ENCODE measurements at regions not wholly inside any gene's neighbourhood (a gene's known extent, or its start where the extent isn't known, plus 50 kb on each side); places are given as distances from the start of the nearest gene placed in this dataset.
"Not testable (repeated sequence)": the region's sequence is repeated elsewhere in the genome, so short reads cannot be mapped to it uniquely, and the experiment has no call there.

DNA sequence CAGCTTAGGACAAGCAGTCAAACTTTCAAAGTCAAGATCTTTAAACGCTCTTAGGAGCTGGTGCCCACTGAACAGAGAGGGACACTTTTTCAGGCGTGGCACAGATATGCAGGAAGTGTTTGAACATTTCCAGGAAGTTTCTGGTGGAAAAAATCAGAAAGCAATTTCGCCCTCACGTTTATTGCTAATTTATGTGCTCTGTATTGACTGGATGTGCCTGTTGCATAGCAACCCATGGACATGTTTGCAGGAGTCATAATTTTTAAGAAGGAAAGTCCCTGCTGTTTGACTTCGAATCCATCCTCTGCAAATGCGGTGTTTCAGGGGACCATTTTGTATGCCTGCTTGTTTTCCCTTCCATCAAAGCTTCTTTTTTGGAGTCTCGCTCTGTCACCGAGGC is 239.9 kb upstream of the IRF2BP2 start:
- TF ChIP-seq, protein P1, sequence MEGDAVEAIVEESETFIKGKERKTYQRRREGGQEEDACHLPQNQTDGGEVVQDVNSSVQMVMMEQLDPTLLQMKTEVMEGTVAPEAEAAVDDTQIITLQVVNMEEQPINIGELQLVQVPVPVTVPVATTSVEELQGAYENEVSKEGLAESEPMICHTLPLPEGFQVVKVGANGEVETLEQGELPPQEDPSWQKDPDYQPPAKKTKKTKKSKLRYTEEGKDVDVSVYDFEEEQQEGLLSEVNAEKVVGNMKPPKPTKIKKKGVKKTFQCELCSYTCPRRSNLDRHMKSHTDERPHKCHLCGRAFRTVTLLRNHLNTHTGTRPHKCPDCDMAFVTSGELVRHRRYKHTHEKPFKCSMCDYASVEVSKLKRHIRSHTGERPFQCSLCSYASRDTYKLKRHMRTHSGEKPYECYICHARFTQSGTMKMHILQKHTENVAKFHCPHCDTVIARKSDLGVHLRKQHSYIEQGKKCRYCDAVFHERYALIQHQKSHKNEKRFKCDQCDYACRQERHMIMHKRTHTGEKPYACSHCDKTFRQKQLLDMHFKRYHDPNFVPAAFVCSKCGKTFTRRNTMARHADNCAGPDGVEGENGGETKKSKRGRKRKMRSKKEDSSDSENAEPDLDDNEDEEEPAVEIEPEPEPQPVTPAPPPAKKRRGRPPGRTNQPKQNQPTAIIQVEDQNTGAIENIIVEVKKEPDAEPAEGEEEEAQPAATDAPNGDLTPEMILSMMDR (IDR thresholded peaks at IDR 0.05; ENCODE audit: unreplicated experiment): no peak
- H3K36me3 Mint-ChIP-seq (ENCODE audit: low read depth, unreplicated experiment): no peaks in the 10 kb centered on the region
- no peak for DNase-seq (ENCODE audit: low spot score)
- peaks cover 2% of the 10 kb centered on the region for H3K27me3 Mint-ChIP-seq (ENCODE audit: unreplicated experiment)
- peaks cover 63% of the 10 kb centered on the region for H3K4me1 Mint-ChIP-seq (ENCODE audit: unreplicated experiment)
- H3K9me3 Mint-ChIP-seq (ENCODE audit: unreplicated experiment): no peaks in the 10 kb centered on the region
- H3K4me3 Mint-ChIP-seq (ENCODE audit: unreplicated experiment): no peak overlapping the region
- no peak overlapping the region for H3K27ac Mint-ChIP-seq (ENCODE audit: unreplicated experiment)

DNA sequence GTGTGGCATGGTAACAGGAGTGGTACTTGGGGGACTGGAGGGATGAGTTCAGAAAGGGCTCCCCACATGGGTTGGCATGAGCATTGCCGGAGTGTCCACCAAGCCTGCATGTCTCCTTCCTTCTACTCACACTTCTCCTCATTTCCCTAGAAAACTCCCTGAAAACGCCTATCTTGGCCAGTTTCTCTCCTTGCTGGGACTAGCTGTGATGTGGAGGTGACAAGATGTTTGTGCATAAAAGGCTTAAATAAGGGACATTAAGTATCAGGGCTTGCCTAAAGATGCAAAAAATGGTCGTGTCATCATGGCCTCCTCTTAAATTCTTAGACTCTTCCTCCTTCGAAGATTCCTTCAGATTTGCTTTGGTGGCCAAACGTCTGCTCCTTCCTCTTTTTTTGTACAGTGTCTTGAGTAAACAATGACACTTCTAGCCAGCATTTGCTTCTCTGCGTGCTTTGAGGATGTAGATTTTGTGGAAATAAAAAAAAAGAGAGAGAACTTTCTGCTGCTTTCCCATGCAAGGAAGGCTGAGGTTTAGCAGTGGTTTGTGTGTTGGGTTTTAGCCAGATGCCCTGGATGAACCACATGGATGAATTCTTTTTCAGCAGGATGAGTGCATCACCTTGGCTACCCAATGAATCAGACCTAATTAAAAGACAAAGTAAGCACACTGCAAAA is 239.1 kb upstream of the IRF2BP2 start:
- DNase-seq (ENCODE audit: low spot score): no peak
- H3K4me3 Mint-ChIP-seq (ENCODE audit: unreplicated experiment): no peak overlapping the region
- H3K4me1 Mint-ChIP-seq (ENCODE audit: unreplicated experiment): peaks cover 70% of the 10 kb centered on the region
- TF ChIP-seq, protein P1 (IDR thresholded peaks at IDR 0.05; ENCODE audit: unreplicated experiment): no peak
- H3K27ac Mint-ChIP-seq (ENCODE audit: unreplicated experiment): no peak overlapping the region
- H3K36me3 Mint-ChIP-seq (ENCODE audit: low read depth, unreplicated experiment): no peaks in the 10 kb centered on the region
- H3K27me3 Mint-ChIP-seq (ENCODE audit: unreplicated experiment): peaks cover 2% of the 10 kb centered on the region
- H3K9me3 Mint-ChIP-seq (ENCODE audit: unreplicated experiment): no peaks in the 10 kb centered on the region

DNA sequence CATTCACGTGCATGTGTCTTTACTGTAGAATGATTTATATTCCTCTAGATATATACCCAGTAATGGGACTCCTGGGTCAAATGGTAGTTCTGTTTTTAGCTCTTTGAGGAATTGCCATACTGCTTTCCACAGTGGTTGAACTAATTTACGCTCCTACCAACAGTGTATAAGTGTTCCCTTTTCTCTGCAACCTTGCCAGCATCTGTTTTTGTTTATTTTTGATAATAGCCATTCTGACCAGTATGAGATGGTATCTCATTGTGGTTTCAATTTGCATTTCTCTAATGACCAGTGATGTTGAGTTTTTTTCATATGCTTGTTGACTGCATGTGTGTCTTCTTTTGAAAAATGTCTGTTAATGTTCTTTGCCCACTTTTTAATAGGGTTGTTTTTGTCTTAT is 236.8 kb upstream of the IRF2BP2 start:
- not testable (repeated sequence) for DNase-seq (ENCODE audit: low spot score); H3K9me3 Mint-ChIP-seq (ENCODE audit: unreplicated experiment); H3K4me3 Mint-ChIP-seq (ENCODE audit: unreplicated experiment); H3K36me3 Mint-ChIP-seq (ENCODE audit: low read depth, unreplicated experiment); H3K27me3 Mint-ChIP-seq (ENCODE audit: unreplicated experiment)
- Mint-ChIP-seq H3K27ac (ENCODE audit: unreplicated experiment) (peak overlapping the region; percentile 55), H3K4me1 (ENCODE audit: unreplicated experiment) (peaks cover 78% of the 10 kb centered on the region)

DNA sequence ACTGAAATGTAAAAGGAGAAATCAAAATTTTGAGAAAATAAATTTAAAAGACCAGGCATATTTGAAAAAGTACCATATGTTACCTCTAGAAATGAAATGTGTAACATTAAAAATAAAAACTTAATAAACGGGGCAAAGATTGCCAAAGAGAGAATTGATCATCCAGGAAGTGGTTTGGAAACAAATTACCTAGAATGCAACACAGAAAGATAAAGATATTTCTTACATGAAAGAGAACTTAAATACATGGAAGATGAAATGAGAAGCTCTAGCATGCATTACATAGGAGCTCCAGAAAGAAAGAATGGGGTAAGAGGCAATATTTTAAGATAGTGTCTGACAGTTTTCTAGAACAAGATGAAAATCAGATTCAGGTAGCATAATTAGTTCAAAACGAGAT is 235.9 kb upstream of the IRF2BP2 start:
- no peak for DNase-seq (ENCODE audit: low spot score)
- TF ChIP-seq, protein P1 (IDR thresholded peaks at IDR 0.05; ENCODE audit: unreplicated experiment): no peak
- Mint-ChIP-seq H3K4me3 (ENCODE audit: unreplicated experiment) (no peak overlapping the region), H3K27ac (ENCODE audit: unreplicated experiment) (peak overlapping the region; percentile 94), H3K9me3 (ENCODE audit: unreplicated experiment) (no peaks in the 10 kb centered on the region), H3K27me3 (ENCODE audit: unreplicated experiment) (peaks cover 9% of the 10 kb centered on the region), H3K4me1 (ENCODE audit: unreplicated experiment) (peaks cover 85% of the 10 kb centered on the region), H3K36me3 (ENCODE audit: low read depth, unreplicated experiment) (no peaks in the 10 kb centered on the region)

DNA sequence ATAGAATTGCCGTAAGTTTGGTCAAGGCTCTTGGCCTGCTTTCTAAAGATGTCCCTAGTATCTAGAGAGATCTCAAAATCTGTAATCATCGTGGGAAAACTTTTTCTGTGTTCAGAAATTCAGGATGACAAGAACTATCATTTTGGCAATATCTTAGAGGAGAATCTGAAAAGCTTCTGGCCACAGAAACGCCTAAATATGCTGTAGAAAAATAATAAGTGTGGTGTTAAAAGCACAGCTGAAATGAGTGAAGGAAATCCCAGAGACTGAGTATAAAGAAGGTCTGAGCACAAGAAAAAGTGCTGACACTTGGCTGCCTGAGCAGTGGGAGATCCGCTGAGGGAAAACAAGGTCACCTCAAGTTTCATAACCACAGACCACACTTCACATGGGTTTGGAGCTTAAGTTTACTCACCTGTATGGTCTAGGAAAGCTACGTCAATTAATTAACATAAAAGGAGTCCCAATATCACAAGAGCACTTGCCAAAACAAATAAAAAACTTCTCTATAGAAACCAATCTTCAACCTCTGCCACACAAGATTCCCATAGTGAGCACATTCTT is 235.2 kb upstream of the IRF2BP2 start:
- DNase-seq (ENCODE audit: low spot score): no peak
- TF ChIP-seq, protein P1 (IDR thresholded peaks at IDR 0.05; ENCODE audit: unreplicated experiment): no peak
- peak overlapping the region; percentile 94 for H3K27ac Mint-ChIP-seq (ENCODE audit: unreplicated experiment)
- H3K4me3 Mint-ChIP-seq (ENCODE audit: unreplicated experiment): no peak overlapping the region
- H3K36me3 Mint-ChIP-seq (ENCODE audit: low read depth, unreplicated experiment): no peaks in the 10 kb centered on the region
- H3K9me3 Mint-ChIP-seq (ENCODE audit: unreplicated experiment): no peaks in the 10 kb centered on the region
- H3K27me3 Mint-ChIP-seq (ENCODE audit: unreplicated experiment): peaks cover 9% of the 10 kb centered on the region
- peaks cover 83% of the 10 kb centered on the region for H3K4me1 Mint-ChIP-seq (ENCODE audit: unreplicated experiment)
